Lung (tissue), 11 donors: ENCODE measurements at regions not wholly inside any gene's neighbourhood (a gene's known extent, or its start where the extent isn't known, plus 50 kb on each side); places are given as distances from the start of the nearest gene placed in this dataset.

Experiments
- ATAC-seq: fragments of 200-7000 bp; cut with Tn5 transposase; one replicate; pipeline ENCODE4 v1.9.1; 2020; ENCODE audit warnings: moderate number of reproducible peaks; ENCODE audit not compliant: insufficient read depth, low FRiP score
- DNase-seq, 3 donors: peaks; one replicate each; pipeline ENCODE4 v3.0.0-alpha.2; 2013 to 2017
- H3K27ac ChIP-seq, 2 donors: one replicate each; pipeline ENCODE4 v1.5.1; 2013; ENCODE audit warnings: mild to moderate bottlenecking in 2 of 2, moderate library complexity in 2 of 2, control low read depth in 1 of 2, inconsistent platforms in 1 of 2, low read depth in 1 of 2, low read length in 1 of 2
- H3K27me3 ChIP-seq, 3 donors: one replicate each; pipeline ENCODE4 v1.5.1; 2013; ENCODE audit warnings: low read length in 2 of 3; ENCODE audit not compliant: control insufficient read depth in 3 of 3, insufficient read depth in 3 of 3
- H3K36me3 ChIP-seq, 4 donors: one replicate each; pipeline ENCODE4 v1.5.1; 2013; ENCODE audit warnings: low read length in 4 of 4, mild to moderate bottlenecking in 1 of 4, moderate library complexity in 1 of 4; ENCODE audit not compliant: control insufficient read depth in 4 of 4, insufficient read depth in 4 of 4
- H3K4me1 ChIP-seq, 5 donors: one replicate each; pipeline ENCODE4 v1.5.1; 2013; ENCODE audit warnings: low read length in 5 of 5, mild to moderate bottlenecking in 2 of 5, moderate library complexity in 1 of 5; ENCODE audit not compliant: control insufficient read depth in 5 of 5, insufficient read depth in 5 of 5
- H3K4me3 ChIP-seq: one replicate; pipeline ENCODE4 v1.5.1; 2013; ENCODE audit warnings: mild to moderate bottlenecking, control low read depth, moderate library complexity
- H3K9ac ChIP-seq, 2 donors: one replicate each; pipeline ENCODE4 v1.5.1; 2013; ENCODE audit warnings: low read length in 2 of 2, control low read depth in 1 of 2; ENCODE audit not compliant: insufficient read depth in 1 of 2
- H3K9me3 ChIP-seq, 4 donors: one replicate each; pipeline ENCODE4 v1.5.1; 2013; ENCODE audit warnings: low read length in 3 of 4, mild to moderate bottlenecking in 1 of 4, moderate library complexity in 1 of 4; ENCODE audit not compliant: control insufficient read depth in 4 of 4, insufficient read depth in 3 of 4
- CTCF ChIP-seq: IDR thresholded peaks from 2 replicates; pipeline ENCODE4 v1.5.1; 2012; ENCODE audit warnings: mild to moderate bottlenecking; ENCODE audit errors: control extremely low read depth, extremely low read depth
- WGBS, 2 donors: extraction: QIAGEN DNeasy Blood & Tissue Kit; methylation state at CpG; one replicate each; pipeline ENCODE4 v1.1.7; 2013; 5-methylcytosine and 5-hydroxymethylcytosine counted together
- donor health status: control.
- donor health status: control.
- donor health status: Bipolar disorder and iron deficiency.
- donor health status: healthy.
- donor health status: DM: yes; HTN: yes; CAD: no.

GRCh38 chr5:2629045-2629444, 122.4 kb downstream of the IRX2 start:
- H3K4me3 ChIP-seq: no peak overlapping the region
- ATAC-seq: no peak
- H3K9me3 ChIP-seq: no peaks in the 10 kb centered on the region
- no peaks in the 10 kb centered on the region for H3K4me1 ChIP-seq
- no peak for DNase-seq
- H3K36me3 ChIP-seq: no peaks in the 10 kb centered on the region
- H3K9ac ChIP-seq: no peak overlapping the region
- 59 to 63% methylated on average over 7 of the region's 7 CpGs for WGBS, 2 donors
- H3K27ac ChIP-seq: no peak overlapping the region
- no peak for TF ChIP-seq CTCF
- H3K27me3 ChIP-seq: peaks cover 0 to 38% (median 27%) of the 10 kb centered on the region in 3 donors

GRCh38 chr5:2627867-2628266, 123.6 kb downstream of the IRX2 start:
- no peak for ATAC-seq
- Histone ChIP-seq H3K27ac (no peak overlapping the region), H3K4me1 (no peaks in the 10 kb centered on the region), H3K36me3 (no peaks in the 10 kb centered on the region), H3K9ac (no peak overlapping the region), H3K9me3 (no peaks in the 10 kb centered on the region), H3K27me3 (peaks cover 0 to 29% (median 21%) of the 10 kb centered on the region in 3 donors), H3K4me3 (no peak overlapping the region)
- WGBS, 2 donors: 84 to 90% methylated on average over 13 of the region's 13 CpGs
- no peak for DNase-seq
- no peak for TF ChIP-seq CTCF

GRCh38 chr5:2626572-2626971, 124.9 kb downstream of the IRX2 start:
- 99 to 100% methylated on average over 2 of the region's 2 CpGs for WGBS, 2 donors
- H3K27me3 ChIP-seq: peaks cover 0 to 16% (median 8%) of the 10 kb centered on the region in 3 donors
- no peaks in the 10 kb centered on the region for H3K36me3 ChIP-seq
- no peak overlapping the region for H3K27ac ChIP-seq
- DNase-seq (no peak), ATAC-seq (no peak)
- no peak overlapping the region for H3K9ac ChIP-seq
- H3K9me3 ChIP-seq: peaks cover 0 to 2% (median 0%) of the 10 kb centered on the region in 4 donors
- TF ChIP-seq CTCF: no peak
- no peak overlapping the region for H3K4me3 ChIP-seq
- H3K4me1 ChIP-seq: no peaks in the 10 kb centered on the region

GRCh38 chr5:2622866-2623265, 128.6 kb downstream of the IRX2 start:
- no peak for TF ChIP-seq CTCF
- Histone ChIP-seq H3K9me3 (peaks cover 0 to 4% (median 0%) of the 10 kb centered on the region in 4 donors), H3K4me1 (no peaks in the 10 kb centered on the region), H3K36me3 (no peaks in the 10 kb centered on the region), H3K27ac (no peak overlapping the region), H3K4me3 (no peak overlapping the region), H3K9ac (no peak overlapping the region), H3K27me3 (peaks cover 2 to 3% (median 3%) of the 10 kb centered on the region in 3 donors)
- DNase-seq: no peak
- 62 to 70% methylated on average over 5 of the region's 5 CpGs for WGBS, 2 donors
- ATAC-seq: no peak
